ENCODE measurements at regions not wholly inside any gene's neighbourhood (a gene's known extent, or its start where the extent isn't known, plus 50 kb on each side); places are given as distances from the start of the nearest gene placed in this dataset.

DNA sequence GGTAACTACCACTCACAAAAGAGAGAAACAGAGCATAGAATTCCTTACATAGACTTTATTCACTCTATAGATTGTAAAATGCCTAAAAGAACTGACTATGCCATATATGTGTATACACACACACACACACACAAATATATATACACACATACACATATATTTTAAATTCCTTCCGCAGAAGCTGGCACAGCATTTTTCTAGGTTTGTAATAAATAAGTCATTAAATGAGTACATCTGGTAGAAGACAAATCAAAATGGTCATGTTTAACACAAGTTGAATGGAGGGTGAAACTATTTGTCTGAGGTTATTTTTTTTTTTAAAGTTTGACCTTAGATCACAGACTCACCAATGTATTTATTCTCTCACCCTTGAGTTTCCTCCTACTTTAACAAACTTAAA, 58.2 kb downstream of the CCER1 start:
- TF ChIP-seq, protein P1, sequence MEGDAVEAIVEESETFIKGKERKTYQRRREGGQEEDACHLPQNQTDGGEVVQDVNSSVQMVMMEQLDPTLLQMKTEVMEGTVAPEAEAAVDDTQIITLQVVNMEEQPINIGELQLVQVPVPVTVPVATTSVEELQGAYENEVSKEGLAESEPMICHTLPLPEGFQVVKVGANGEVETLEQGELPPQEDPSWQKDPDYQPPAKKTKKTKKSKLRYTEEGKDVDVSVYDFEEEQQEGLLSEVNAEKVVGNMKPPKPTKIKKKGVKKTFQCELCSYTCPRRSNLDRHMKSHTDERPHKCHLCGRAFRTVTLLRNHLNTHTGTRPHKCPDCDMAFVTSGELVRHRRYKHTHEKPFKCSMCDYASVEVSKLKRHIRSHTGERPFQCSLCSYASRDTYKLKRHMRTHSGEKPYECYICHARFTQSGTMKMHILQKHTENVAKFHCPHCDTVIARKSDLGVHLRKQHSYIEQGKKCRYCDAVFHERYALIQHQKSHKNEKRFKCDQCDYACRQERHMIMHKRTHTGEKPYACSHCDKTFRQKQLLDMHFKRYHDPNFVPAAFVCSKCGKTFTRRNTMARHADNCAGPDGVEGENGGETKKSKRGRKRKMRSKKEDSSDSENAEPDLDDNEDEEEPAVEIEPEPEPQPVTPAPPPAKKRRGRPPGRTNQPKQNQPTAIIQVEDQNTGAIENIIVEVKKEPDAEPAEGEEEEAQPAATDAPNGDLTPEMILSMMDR (IDR thresholded peaks at IDR 0.05; ENCODE audit: insufficient read depth, low read length, poor library complexity, severe bottlenecking): no peak
- no peak for TF ChIP-seq EZH2phosphoT487 (conservative IDR thresholded peaks at IDR 0.05; ENCODE audit: low read length)
